GM03348 (cell line): ENCODE measurements at regions not wholly inside any gene's neighbourhood (a gene's known extent, or its start where the extent isn't known, plus 50 kb on each side); places are given as distances from the start of the nearest gene placed in this dataset.

Experiments used
- DNase-seq: peaks from one replicate; pipeline ENCODE4 v3.0.0; 2012; ENCODE audit warnings: low spot score

DNA sequence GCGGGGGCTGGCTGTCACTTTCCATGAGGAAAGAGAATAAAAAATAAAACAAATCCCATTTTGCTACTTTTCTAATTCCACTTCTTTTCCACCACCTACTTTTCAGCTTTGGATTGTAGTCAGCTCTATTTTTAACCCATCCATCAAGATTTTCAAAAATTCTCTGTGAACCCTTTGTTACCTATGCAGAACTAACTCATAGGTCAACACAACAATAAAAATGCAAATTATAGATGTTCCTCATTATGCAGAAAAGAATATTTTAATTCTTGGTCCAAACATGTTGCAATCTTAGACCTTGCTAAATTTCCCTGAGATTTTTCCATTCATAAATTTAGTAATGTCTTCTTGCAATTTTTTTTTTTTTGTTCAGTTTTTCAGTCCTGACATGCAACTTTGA, 454.5 kb downstream of the ADAMTS20 start:
- DNase-seq: no peak

GRCh38 chr12:43095669-43096280, 456.2 kb downstream of the ADAMTS20 start:
- DNase-seq: no peak

DNA sequence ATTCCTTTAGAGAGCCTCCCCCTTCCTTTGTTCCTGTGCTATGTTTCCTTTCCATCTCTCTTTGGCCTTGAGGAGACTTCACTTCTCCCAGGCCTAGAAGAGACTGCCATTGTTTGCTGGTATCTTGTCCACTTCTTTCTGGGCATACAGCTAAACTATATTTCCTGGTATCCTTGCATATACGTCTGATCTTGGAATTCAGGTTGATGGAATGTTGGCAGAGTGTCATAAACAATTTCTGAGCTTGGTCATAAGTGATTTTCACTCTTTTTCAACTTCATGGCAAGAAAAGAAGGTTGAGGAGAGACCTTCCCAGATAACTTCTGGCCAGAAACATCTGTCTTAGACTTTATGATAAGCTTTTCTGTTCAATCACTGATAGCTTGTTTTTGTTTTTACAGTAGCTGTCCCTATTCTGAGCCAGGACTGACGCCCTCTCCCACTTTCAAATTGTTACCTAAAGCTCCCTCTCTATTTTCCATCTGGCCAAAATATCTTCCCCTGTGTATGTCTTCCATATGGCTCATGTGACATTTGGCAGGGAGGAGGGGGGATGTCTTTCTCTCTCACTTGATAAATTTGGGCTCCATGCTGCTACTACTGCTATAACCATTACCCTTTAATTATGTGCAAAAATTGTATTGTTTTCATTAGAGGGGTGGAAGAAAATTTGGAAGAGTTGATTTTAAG, 457.0 kb downstream of the ADAMTS20 start:
- DNase-seq: no peak

GRCh38 chr12:43090981-43091380, 461.0 kb downstream of the ADAMTS20 start:
- no peak for DNase-seq

DNA sequence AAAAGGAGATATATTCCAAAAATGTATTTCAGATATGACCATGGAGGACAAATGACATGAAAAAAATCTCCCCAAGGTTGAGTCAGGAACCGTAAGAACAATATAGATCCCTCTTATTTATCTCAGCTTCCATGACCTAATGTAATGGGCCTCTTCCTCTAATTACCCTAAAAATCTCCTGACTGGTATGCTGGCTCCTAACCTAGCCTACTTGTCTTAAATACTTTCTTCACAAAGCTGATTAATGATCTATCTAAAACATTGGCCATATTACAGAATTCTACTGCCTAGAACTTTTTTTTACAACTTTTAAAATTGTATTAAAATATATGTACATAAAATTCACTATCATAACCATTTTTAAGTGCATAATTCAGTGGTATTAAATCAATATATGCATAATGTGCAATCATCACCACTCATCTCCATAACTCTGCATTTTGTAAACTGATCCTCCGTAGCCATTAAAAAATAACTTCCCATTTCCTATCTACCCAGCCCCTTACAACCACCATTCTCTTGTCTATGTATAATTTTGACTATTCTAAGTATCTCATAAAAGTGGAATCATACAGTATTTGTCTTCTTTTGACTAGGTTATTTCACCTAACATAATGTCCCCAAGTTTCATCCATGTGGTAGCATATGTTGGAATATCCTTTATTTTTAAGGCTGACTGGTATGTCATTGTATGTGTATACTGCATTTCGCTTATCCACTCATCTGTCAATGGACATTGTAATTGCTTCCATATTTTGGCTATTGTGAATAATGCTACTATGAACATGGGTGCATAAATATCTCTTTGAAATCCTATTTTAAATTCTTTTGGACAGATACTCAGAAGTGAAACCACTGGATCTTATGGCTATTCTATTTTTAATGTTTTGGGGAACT, 464.6 kb downstream of the ADAMTS20 start:
- DNase-seq: no peak

GRCh38 chr12:43079476-43079875, 472.5 kb downstream of the ADAMTS20 start:
- DNase-seq: no peak

- no peak for DNase-seq
These were observed 473.0 kb downstream of the ADAMTS20 start for GRCh38 chr12:43078976-43079375.

- no peak for DNase-seq
These were observed 479.6 kb downstream of the ADAMTS20 start for GRCh38 chr12:43072431-43072830.

GRCh38 chr12:43069768-43070221, 480.2 kb upstream of the PRICKLE1 start:
- no peak for DNase-seq

DNA sequence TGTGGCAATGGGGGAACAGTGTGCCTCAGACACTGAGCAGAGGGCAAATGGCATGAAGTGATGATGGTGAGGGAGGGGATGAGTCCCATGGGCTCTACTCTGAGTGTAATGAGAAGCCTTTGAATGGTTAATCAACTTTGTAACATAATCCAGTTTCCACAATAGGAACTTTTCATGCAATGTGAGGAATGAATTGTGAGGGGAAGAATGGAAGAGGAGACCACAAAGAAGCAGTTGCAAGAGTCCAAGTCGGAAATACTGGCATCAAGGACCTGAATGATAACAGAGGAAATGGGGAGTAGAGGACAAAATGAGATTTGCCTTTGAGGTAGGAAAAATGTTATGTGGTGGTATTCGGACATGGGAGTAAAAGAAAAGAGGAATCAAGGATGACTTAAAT, 476.9 kb upstream of the PRICKLE1 start:
- DNase-seq: no peak

DNA sequence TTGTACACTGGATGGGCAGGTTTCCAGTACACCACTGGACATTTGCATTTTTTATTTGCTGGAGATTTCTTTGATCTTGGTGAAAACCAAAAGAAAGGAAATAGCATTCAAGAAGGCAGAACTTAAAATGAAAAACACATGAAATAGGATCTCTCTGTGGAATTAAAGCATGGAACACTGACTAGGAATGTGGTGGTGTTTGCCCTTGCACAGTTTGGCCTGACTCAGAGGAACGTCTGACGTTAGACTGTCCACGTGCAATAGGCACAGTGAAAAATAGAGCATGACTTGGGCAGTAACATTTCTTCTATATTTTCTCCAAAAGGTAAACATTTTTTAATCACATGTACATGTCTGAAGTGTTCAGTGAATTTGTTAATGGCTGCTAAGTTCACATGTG, 474.1 kb upstream of the PRICKLE1 start:
- peak; percentile 7 for DNase-seq

DNA sequence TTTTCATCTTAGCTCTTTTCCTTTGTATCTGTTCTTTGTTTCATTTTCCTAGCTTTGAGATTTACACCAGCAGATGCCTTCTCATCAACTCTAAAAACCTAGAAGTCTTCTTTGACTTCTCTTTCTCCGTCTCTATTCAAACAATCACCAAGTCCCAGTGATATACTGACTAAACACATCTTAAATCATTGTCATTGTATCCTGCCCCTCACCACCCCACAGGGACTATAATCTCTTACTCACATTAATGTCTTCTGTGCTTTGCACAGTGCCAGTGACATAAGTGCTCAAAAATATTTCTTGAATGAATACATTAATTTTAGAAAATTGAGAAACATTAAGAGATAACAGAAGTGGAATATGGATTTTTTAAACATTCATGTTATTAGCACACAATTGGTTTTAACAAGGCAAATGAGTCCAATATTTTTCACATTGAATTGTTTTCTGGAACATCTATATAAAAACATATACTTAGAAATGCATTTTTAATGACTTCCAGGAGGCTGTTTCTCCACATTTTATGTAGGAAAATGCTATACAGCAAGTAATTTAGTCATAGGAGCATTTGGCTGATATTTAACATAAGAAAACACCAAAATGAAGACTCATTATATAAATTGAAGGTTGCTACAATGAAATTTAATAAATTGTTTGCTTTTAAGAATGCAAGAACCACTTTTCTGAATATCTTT, 472.8 kb upstream of the PRICKLE1 start:
- no peak for DNase-seq

DNA sequence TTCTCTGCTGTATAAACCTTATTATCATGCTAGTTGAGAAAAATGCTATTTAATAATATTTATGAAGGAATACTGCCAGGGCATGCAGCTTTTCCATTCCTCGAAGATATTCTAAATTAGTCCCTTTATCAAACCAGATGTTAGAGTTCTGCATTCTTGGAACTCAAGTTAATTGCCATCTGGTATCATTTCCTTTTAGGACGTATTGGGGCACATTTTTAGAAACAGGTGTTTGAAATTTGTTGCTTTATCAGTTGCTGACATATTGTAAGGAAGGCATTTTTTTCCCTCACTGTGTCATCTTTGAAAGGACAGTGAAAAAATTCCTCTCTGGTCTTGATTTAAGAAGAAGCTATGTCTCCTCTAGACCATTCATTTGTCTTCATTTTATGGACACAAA, 471.2 kb upstream of the PRICKLE1 start:
- DNase-seq: no peak

- no peak for DNase-seq
These were observed 469.1 kb upstream of the PRICKLE1 start for GRCh38 chr12:43058616-43059015.

DNA sequence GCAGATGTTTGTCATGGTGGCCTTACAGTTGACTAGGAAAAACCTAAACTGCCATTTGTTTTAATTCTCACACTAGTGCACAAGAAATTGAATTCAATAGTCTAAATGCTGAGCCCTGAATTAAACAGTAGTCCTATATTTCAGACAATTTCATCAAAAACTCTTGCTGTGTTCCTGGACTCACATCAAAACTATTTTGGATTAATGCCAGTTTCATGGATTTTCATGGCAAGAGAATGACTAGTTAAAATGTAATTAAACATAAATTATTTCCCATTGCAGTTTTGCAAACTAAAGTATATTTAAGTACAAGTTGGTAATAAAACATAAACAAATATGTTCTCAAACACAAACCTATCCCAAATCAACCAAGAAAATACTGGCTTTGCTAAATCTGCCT, 468.0 kb upstream of the PRICKLE1 start:
- DNase-seq: no peak

GRCh38 chr12:43054085-43054484, 464.5 kb upstream of the PRICKLE1 start:
- no peak for DNase-seq

- DNase-seq: no peak
These were observed 462.9 kb upstream of the PRICKLE1 start for GRCh38 chr12:43052441-43052840.

- no peak for DNase-seq
These were observed 454.7 kb upstream of the PRICKLE1 start for GRCh38 chr12:43044241-43044640.

DNA sequence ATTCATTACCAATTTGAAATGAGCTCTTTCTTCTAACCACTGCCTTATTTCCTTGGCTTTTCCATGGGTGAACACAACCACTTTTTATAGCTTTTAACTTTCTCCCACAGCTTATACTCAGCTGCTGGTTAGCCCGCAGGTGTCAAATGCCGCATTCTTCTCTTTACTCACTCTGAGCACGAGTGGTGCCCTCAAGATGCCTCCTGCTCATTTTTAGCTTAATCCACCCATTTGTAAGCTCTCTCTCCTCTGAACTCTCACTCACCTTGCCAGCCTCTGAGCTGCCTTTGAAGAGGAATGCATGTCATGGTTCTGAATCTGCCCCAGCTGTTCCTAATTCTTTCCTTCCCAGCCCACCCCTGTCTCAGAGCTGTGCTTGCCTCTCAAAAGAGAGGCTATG, 449.4 kb upstream of the PRICKLE1 start:
- DNase-seq: no peak

DNA sequence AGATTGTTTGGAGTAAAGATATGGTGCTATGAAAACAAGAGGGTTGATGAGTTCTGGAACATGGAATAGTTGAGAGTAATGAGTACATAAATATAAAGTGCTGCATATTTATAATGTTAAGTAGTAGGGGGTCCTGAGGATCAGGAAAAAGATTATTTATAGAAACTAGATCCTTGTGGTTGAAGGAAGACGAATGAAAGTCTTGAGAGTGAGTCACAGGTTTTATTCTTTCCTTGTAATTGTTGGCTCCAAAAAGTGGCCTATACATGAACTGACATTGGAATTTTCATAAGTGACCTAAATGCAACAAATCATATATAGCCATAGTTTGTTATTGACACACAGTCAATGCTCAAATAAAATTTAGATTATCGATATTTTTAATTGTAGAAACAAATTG, 440.4 kb upstream of the PRICKLE1 start:
- DNase-seq: no peak

GRCh38 chr12:43028826-43029225, 439.3 kb upstream of the PRICKLE1 start:
- DNase-seq: no peak

GRCh38 chr12:43022838-43023237, 433.3 kb upstream of the PRICKLE1 start:
- no peak for DNase-seq
